Esophagus squamous epithelium (tissue), 4 donors: ENCODE measurements at regions not wholly inside any gene's neighbourhood (a gene's known extent, or its start where the extent isn't known, plus 50 kb on each side); places are given as distances from the start of the nearest gene placed in this dataset.

Experiments
- CTCF ChIP-seq, 6 experiments: fragments of 450-650 bp in 4 of 6; fragments of 200-600 bp in 2 of 6; sonication (generic) in 2 of 6; IDR thresholded peaks; one replicate each; pipeline ENCODE4 v1.5.1; 2016 to 2019; ENCODE audit warnings: antibody characterized with exemption in 6 of 6, mild to moderate bottlenecking in 4 of 6, moderate library complexity in 4 of 6
- POLR2A ChIP-seq, 4 donors: fragments of 450-650 bp; IDR thresholded peaks; one replicate each; pipeline ENCODE4 v1.6.1; 2017; ENCODE audit warnings: antibody characterized with exemption in 4 of 4, mild to moderate bottlenecking in 4 of 4, moderate library complexity in 3 of 4

DNA sequence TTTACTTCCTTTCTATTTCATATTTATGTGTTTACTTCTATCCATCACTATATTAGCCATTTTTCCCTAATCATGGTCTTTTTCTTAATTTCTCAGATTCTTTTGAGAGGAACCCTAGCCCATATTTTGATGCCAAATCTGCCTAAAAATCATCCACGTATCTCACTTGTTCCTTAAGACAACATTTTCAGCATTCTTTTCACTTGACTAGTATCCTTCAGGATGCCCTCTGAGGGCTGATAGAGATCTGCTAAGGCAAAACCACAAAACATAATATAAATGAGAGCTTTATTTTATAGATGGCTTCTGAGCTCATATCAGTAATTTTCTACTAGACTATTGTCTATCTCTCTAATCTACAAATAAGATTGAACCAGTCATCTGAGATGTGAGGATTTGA, 341.9 kb downstream of the GPM6A start:
- TF ChIP-seq CTCF (IDR thresholded peaks at IDR 0.05), result no peak
- no peak for TF ChIP-seq POLR2A (IDR thresholded peaks at IDR 0.05)
